ENCODE measurements at regions not wholly inside any gene's neighbourhood (a gene's known extent, or its start where the extent isn't known, plus 50 kb on each side); places are given as distances from the start of the nearest gene placed in this dataset.

DNA sequence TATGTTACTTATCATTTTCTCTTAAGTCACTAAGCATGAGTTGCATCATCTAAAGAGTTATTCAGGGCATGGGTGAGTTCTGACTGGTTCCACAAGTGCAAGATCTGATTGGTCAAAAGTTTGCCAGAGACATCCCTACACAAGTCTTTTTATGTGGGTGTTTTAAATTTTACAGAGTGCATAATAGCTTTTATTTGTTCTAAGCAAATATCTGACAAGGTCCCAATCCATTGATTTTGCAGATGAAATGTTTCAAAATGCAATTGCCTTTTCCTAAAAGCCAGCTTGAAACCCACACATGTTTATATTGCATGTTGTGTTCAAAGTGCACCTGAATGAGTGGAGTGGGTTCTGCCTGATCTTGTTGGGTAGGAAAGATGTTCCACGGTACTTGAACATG, 101.7 kb upstream of the PAX6 start:
- CTCF ChIA-PET = interaction anchor here (0.6 kb wide), 1 partner anchor 20 kb away, joined by 4 read pairs; no protein-coding TSS in a partner anchor
- Mint-ChIP-seq H3K36me3 (no peaks in the 10 kb centered on the region), H3K9me3 (no peaks in the 10 kb centered on the region), H3K27ac (no peak overlapping the region), H3K4me1 (ENCODE audit: low read depth) (no peaks in the 10 kb centered on the region), H3K27me3 (peaks cover 7% of the 10 kb centered on the region), H3K4me3 (no peak overlapping the region)
- intact Hi-C loops (cut with micrococcal nuclease) = no loop called here
- no peak for DNase-seq
- POLR2A ChIA-PET = no interaction called here

DNA sequence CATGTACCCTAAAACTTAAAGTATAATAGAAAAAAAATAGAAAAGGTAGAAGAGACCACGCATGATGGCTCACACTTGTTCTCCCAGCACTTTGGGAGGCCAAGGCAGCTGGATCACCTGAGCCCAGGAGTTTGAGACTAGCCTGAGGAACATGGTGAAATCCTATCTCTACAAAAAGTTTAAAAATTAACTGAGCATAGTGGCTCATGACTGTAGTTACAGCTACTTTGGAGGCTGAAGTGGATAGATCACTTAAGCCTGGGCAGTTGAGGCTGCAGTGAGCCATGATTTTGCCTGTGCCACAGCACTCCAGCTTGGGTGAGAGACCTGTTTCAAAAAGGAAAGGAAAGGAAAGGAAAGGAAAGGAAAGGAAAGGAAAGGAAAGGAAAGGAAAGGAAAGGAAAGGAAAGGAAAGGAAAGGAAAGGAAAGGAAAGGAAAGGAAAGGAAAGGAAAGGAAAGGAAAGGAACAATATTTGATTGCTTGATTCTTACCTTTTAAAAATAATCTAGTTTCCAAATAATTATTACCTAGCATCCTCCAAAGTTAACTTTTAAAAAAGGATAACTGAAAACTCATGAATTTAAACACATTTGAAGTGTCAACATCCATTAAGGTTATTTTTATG, 99.9 kb upstream of the PAX6 start:
- no peak for DNase-seq
- H3K27ac Mint-ChIP-seq = no peak overlapping the region
- no peak overlapping the region for H3K4me3 Mint-ChIP-seq
- ChIA-PET CTCF (no interaction called here), POLR2A (no interaction called here)
- H3K9me3 Mint-ChIP-seq = no peaks in the 10 kb centered on the region
- no peaks in the 10 kb centered on the region for H3K36me3 Mint-ChIP-seq
- intact Hi-C loops (cut with micrococcal nuclease) = no loop called here
- peaks cover 8% of the 10 kb centered on the region for H3K27me3 Mint-ChIP-seq
- no peaks in the 10 kb centered on the region for H3K4me1 Mint-ChIP-seq (ENCODE audit: low read depth)

DNA sequence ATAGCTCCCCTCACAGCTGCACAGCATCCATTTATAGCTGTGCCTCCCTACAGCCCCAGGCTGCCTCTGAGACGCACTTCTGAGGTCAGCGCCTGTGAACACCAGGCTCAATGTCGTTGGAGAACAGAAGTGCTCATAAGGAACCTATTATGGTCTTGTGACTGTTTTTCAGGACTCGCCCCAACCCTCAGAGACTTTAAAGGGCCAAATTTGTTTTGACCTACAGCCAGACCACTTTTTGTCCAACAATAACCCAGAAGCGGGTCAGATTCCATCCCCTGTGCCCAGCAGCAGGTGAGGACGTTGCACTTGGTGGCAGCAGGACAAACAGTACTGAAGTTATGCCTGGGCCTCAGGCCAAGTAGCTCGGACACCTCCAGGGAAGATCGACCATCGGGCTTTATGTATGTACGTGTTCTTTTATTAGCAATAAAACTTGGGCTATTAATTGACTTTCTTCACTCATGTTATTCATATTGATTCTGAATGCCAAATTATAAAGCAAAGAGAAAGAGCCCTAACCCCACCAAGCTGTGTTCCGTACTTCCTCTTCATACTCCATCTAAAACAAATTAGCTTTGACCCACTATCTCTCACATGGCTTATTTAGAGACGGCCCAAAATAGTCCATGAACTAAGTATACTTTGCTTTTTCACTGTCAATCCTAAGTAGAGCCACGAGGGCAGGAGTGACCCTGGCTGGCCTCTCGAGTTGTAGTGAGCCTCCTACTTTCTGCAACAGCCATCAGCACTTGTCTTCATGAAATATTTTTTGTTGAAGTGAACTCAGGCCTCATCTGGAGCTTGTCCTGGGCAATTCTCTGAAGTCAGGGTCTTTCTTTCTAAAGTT, 92.3 kb upstream of the PAX6 start:
- no peak for DNase-seq
- ChIA-PET POLR2A (no interaction called here), CTCF (no interaction called here)
- intact Hi-C loops (cut with micrococcal nuclease) = no loop called here
- Mint-ChIP-seq H3K27ac (no peak overlapping the region), H3K27me3 (peaks cover 14% of the 10 kb centered on the region), H3K9me3 (no peaks in the 10 kb centered on the region), H3K36me3 (no peaks in the 10 kb centered on the region), H3K4me1 (ENCODE audit: low read depth) (no peaks in the 10 kb centered on the region), H3K4me3 (no peak overlapping the region)

DNA sequence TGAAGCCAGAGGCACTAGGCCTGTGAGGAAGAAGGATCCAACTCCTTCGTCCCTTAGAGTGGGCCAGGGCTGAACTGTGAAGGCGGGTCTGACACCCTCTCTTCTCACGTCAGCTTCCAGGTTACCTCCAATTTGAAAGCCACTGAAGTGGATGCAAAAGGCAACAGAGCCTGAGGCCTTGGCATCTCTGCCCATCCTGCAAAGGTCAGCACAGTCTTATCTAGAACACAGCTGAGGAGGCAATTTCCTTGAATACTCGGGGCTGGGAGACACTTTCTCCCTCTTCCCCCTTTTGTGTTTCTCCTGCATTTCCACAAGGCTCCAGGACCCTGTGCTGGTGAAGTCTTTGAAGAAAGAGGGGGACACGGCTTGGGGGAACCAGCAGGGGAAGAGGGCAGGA, 91.6 kb upstream of the PAX6 start:
- no peak for DNase-seq
- Mint-ChIP-seq H3K36me3 (no peaks in the 10 kb centered on the region), H3K9me3 (no peaks in the 10 kb centered on the region), H3K27ac (no peak overlapping the region), H3K27me3 (peaks cover 13% of the 10 kb centered on the region), H3K4me3 (no peak overlapping the region), H3K4me1 (ENCODE audit: low read depth) (no peaks in the 10 kb centered on the region)
- ChIA-PET CTCF (no interaction called here), POLR2A (no interaction called here)
- intact Hi-C loops (cut with micrococcal nuclease) = no loop called here

DNA sequence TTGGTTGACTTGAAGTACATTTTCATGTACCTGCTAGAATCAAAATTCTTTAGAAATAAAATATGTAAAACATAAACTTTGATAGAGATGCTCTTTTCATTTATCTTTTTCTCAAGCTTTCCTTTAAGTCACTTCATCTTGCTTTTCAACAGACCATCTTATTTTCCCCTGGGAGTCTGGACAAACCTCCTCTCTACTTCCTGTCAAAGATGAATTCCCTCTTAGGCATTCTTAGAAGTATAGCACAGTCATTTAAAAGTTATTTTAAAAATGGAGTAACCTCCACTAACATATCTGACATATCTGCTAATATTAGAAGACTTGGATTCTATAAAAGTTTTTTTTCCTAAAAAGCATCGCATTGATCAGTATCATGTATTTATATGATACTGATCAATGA, 84.8 kb upstream of the PAX6 start:
- intact Hi-C loops (cut with micrococcal nuclease) = no loop called here
- Mint-ChIP-seq H3K27me3 (peaks cover 7% of the 10 kb centered on the region), H3K36me3 (no peaks in the 10 kb centered on the region), H3K27ac (no peak overlapping the region), H3K4me3 (no peak overlapping the region), H3K9me3 (no peaks in the 10 kb centered on the region), H3K4me1 (ENCODE audit: low read depth) (no peaks in the 10 kb centered on the region)
- POLR2A ChIA-PET = no interaction called here
- CTCF ChIA-PET = no interaction called here
- DNase-seq = no peak

DNA sequence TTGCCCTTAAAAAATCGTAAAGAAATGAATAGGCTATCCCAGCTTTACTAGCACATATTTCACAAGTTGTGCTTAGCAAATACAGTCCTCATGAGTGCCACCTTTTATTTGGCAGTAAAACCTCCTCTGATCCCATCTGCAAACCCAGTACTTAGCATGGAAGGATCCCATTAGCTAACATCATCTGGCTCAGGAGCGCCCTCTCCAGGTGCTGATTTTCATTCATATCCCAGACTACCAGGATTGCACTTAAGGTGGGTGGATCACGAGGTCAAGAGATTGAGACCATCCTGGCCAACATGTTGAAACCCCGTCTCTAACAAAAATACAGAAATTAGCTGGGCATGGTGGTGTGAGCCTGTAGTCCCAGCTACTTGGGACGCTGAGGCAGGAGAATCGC, 76.1 kb upstream of the PAX6 start:
- DNase-seq = peak; percentile 13
- no peaks in the 10 kb centered on the region for H3K9me3 Mint-ChIP-seq
- H3K4me1 Mint-ChIP-seq (ENCODE audit: low read depth) = no peaks in the 10 kb centered on the region
- ChIA-PET POLR2A (no interaction called here), CTCF (no interaction called here)
- peaks cover 6% of the 10 kb centered on the region for H3K27me3 Mint-ChIP-seq
- no peaks in the 10 kb centered on the region for H3K36me3 Mint-ChIP-seq
- intact Hi-C loops (cut with micrococcal nuclease) = no loop called here
- no peak overlapping the region for H3K4me3 Mint-ChIP-seq
- no peak overlapping the region for H3K27ac Mint-ChIP-seq

DNA sequence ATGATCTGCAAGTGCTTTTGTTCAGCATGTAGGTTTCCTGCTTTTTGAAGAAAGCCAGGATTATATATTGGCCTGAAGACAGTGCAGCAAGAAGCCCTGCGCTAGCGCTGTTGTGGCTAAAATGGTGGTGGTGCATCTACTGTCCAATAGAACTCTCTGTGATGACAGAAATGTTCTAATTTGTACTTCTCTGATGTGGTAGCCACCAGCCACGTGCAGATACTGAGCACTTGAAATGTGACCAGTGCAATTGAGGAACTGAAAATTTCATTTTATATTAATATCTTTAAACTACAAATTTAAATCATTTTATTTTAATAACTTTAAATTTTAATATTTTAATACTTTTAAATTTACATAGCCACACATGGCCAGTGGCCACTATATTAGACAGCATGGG, 73.0 kb upstream of the PAX6 start:
- DNase-seq = no peak
- H3K4me1 Mint-ChIP-seq (ENCODE audit: low read depth) = no peaks in the 10 kb centered on the region
- POLR2A ChIA-PET = no interaction called here
- no peaks in the 10 kb centered on the region for H3K9me3 Mint-ChIP-seq
- CTCF ChIA-PET = no interaction called here
- H3K36me3 Mint-ChIP-seq = no peaks in the 10 kb centered on the region
- no peak overlapping the region for H3K27ac Mint-ChIP-seq
- H3K27me3 Mint-ChIP-seq = peaks cover 8% of the 10 kb centered on the region
- intact Hi-C loops (cut with micrococcal nuclease) = no loop called here
- H3K4me3 Mint-ChIP-seq = no peak overlapping the region

DNA sequence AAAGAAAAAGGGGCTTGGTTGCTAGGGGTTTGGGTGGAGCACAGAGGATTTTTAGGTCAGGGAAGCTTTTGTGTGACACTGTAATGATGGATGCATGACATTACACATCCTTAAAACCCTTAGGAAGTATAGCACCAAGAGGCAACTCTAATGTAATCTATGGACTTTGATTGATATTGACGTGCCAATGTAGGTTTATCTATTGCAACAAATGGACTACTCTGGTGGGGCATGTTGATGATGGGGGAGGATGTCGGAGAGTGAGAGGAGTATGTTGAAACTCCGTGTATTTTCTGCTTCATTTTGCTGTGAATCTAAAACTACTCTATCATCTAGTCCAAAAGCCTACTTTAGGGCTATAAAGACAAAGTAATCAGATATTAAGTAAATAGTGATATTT, 72.3 kb upstream of the PAX6 start:
- CTCF ChIA-PET = no interaction called here
- intact Hi-C loops (cut with micrococcal nuclease) = no loop called here
- peaks cover 8% of the 10 kb centered on the region for H3K27me3 Mint-ChIP-seq

DNA sequence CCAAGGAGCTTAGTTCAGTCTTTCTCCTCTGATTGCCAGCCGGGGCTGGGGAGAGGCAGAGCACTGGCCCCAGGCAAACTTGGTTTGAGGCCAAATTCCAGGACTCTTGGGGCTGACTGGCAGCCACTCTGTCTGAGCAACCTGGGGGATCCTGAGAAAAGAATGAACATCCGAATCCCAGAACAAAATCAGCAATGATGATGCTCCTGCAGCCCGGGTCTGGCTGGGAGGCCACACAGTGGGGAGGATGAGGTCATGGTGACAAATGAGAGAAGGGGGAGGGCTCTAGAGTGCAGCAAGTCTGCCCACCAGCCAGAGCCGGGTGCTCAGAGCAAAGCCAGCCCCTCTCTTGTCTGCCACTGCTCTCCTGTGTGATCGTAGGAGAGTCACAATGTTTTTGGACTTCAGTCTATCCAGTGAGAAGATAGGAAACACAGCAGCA, 71.8 kb upstream of the PAX6 start:
- Mint-ChIP-seq H3K4me1 (ENCODE audit: low read depth) (no peaks in the 10 kb centered on the region), H3K36me3 (no peaks in the 10 kb centered on the region), H3K27ac (no peak overlapping the region), H3K4me3 (no peak overlapping the region), H3K27me3 (peaks cover 8% of the 10 kb centered on the region), H3K9me3 (no peaks in the 10 kb centered on the region)
- ChIA-PET POLR2A (no interaction called here), CTCF (no interaction called here)
- DNase-seq = no peak
- intact Hi-C loops (cut with micrococcal nuclease) = no loop called here

More for the DNA sequence above, 72.3 kb upstream of the PAX6 start:
- Mint-ChIP-seq H3K9me3 (no peaks in the 10 kb centered on the region), H3K36me3 (no peaks in the 10 kb centered on the region), H3K27ac (no peak overlapping the region), H3K4me3 (no peak overlapping the region), H3K4me1 (ENCODE audit: low read depth) (no peaks in the 10 kb centered on the region)
- POLR2A ChIA-PET = no interaction called here
- DNase-seq = no peak

DNA sequence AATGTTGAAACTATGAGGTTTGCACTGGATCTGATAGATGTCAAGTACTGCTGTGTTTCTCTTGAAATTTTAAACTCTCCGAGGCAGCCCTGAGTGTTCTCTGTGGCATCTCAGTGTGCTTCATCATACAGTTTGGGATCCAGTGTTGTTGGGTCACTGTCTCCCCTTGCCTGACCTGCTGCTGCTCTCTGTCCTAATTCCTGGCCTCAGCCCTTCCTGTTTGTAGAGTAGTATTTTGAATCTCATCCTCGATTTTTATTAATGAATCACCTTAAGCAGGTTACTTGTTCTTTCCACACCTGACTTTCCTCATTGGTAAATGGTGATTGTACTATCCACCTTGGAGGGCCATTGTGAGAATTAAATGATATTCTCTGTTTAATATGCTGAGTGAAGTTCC, 70.7 kb upstream of the PAX6 start:
- ChIA-PET CTCF (no interaction called here), POLR2A (no interaction called here)
- no peak for DNase-seq
- H3K36me3 Mint-ChIP-seq = no peaks in the 10 kb centered on the region
- H3K27me3 Mint-ChIP-seq = peaks cover 8% of the 10 kb centered on the region
- intact Hi-C loops (cut with micrococcal nuclease) = no loop called here
- no peak overlapping the region for H3K27ac Mint-ChIP-seq
- H3K4me1 Mint-ChIP-seq (ENCODE audit: low read depth) = no peaks in the 10 kb centered on the region
- H3K9me3 Mint-ChIP-seq = no peaks in the 10 kb centered on the region
- H3K4me3 Mint-ChIP-seq = no peak overlapping the region

DNA sequence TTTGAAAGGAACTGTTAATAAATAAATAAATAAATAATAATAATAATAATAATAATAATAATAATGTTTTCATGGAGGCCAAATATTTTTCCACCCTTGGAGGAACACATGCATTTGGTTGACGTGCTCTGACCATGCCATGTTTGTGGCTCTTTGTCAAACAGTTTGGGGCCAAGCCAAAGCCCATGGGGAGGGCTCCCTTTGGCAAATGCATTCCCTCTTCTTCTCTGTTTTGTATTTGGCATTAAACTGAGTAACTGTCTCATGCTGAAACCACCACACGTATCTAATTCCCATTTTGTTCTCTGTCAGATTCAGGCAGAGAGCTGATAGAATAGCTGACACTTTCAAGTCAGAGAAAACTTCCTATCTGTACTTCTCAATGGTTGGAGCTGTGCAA, 68.6 kb upstream of the PAX6 start:
- no peaks in the 10 kb centered on the region for H3K4me1 Mint-ChIP-seq (ENCODE audit: low read depth)
- peaks cover 5% of the 10 kb centered on the region for H3K27me3 Mint-ChIP-seq
- H3K4me3 Mint-ChIP-seq = no peak overlapping the region
- H3K36me3 Mint-ChIP-seq = no peaks in the 10 kb centered on the region
- H3K9me3 Mint-ChIP-seq = no peaks in the 10 kb centered on the region
- no peak for DNase-seq
- POLR2A ChIA-PET = no interaction called here
- H3K27ac Mint-ChIP-seq = no peak overlapping the region
- intact Hi-C loops (cut with micrococcal nuclease) = no loop called here
- CTCF ChIA-PET = no interaction called here

DNA sequence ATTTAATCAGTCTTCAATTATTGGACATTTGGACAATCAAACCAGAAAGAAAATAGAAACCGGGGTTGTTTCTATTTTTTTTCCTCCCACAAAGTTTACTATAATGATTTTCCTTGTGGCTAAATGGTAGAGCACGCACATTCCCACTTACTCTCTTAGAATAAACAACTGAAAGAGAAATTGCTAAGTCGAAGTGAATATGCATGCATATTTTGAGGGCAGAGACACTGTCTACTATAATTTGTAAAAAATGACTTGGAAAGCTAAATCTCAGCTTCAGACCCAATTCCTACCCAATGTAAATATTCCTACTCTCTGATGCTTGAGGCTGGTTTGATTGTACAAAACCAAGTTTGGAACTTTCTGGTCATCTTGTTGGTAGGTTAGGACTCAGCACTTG, 66.7 kb upstream of the PAX6 start:
- Mint-ChIP-seq H3K36me3 (no peaks in the 10 kb centered on the region), H3K9me3 (no peaks in the 10 kb centered on the region), H3K27me3 (peaks cover 7% of the 10 kb centered on the region), H3K4me3 (no peak overlapping the region), H3K4me1 (ENCODE audit: low read depth) (no peaks in the 10 kb centered on the region), H3K27ac (no peak overlapping the region)
- POLR2A ChIA-PET = no interaction called here
- DNase-seq = no peak
- CTCF ChIA-PET = no interaction called here
- intact Hi-C loops (cut with micrococcal nuclease) = no loop called here

DNA sequence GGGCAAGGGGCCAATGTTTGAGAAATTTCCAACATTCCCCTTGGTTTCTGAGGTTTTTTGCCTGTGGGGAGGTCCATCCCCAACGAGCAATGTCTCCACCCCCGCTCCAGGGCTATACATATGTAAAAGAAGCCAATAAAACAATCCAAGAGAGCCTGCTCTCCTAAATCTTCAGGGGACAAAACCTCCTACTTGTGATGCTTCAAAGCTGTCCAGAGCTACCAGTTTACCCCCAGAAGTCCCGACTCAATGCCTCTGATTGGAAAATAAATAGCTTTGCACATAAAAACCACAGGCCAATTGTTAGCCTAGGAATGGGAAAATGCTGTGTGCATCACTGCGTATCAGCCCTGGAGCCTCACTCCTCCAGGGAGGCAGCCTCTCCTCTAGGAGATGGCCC, 66.0 kb upstream of the PAX6 start:
- Mint-ChIP-seq H3K27me3 (peaks cover 7% of the 10 kb centered on the region), H3K4me3 (no peak overlapping the region), H3K9me3 (no peaks in the 10 kb centered on the region), H3K27ac (no peak overlapping the region), H3K36me3 (no peaks in the 10 kb centered on the region), H3K4me1 (ENCODE audit: low read depth) (no peaks in the 10 kb centered on the region)
- intact Hi-C loops (cut with micrococcal nuclease) = no loop called here
- ChIA-PET CTCF (no interaction called here), POLR2A (no interaction called here)
- DNase-seq = no peak

All from activated CD4-positive, alpha-beta memory T cell treated with anti-CD3 and anti-CD28 coated beads for 36 hours (primary cell).